BLaER1 (cell line): ENCODE measurements at regions not wholly inside any gene's neighbourhood (a gene's known extent, or its start where the extent isn't known, plus 50 kb on each side); places are given as distances from the start of the nearest gene placed in this dataset.

Experiments
- H3K27ac ChIP-seq: shearing (Covaris generic); formaldehyde crosslinking; 2 replicates; pipeline ENCODE4 v1.8.1; 2022
- H3K27me3 ChIP-seq: shearing (Covaris generic); formaldehyde crosslinking; 2 replicates; pipeline ENCODE4 v1.8.1; 2022
- H3K36me3 ChIP-seq: shearing (Covaris generic); formaldehyde crosslinking; 2 replicates; pipeline ENCODE4 v1.8.1; 2022
- H3K4me1 ChIP-seq: shearing (Covaris generic); formaldehyde crosslinking; 2 replicates; pipeline ENCODE4 v1.8.1; 2022
- H3K4me2 ChIP-seq: shearing (Covaris generic); formaldehyde crosslinking; 2 replicates; pipeline ENCODE4 v1.8.1; 2022
- H3K4me3 ChIP-seq: shearing (Covaris generic); formaldehyde crosslinking; 2 replicates; pipeline ENCODE4 v1.8.1; 2022
- H3K9ac ChIP-seq: shearing (Covaris generic); formaldehyde crosslinking; 2 replicates; pipeline ENCODE4 v1.8.1; 2022
- H3K9me3 ChIP-seq: shearing (Covaris generic); formaldehyde crosslinking; 2 replicates; pipeline ENCODE4 v1.8.1; 2022
- H4K20me1 ChIP-seq: shearing (Covaris generic); formaldehyde crosslinking; 2 replicates; pipeline ENCODE4 v1.8.1; 2022
- Cebpa-rat ChIP-seq: shearing (Covaris generic); IDR thresholded peaks from 2 replicates; pipeline ENCODE4 v1.8.1; 2022

GRCh38 chr7:38123494-38123893 lies 54.6 kb upstream of the STARD3NL start:
- Histone ChIP-seq H3K9me3 (peaks cover 6% of the 10 kb centered on the region; the same call in 1 of the 2 replicates), H3K9ac (no peak overlapping the region)

DNA sequence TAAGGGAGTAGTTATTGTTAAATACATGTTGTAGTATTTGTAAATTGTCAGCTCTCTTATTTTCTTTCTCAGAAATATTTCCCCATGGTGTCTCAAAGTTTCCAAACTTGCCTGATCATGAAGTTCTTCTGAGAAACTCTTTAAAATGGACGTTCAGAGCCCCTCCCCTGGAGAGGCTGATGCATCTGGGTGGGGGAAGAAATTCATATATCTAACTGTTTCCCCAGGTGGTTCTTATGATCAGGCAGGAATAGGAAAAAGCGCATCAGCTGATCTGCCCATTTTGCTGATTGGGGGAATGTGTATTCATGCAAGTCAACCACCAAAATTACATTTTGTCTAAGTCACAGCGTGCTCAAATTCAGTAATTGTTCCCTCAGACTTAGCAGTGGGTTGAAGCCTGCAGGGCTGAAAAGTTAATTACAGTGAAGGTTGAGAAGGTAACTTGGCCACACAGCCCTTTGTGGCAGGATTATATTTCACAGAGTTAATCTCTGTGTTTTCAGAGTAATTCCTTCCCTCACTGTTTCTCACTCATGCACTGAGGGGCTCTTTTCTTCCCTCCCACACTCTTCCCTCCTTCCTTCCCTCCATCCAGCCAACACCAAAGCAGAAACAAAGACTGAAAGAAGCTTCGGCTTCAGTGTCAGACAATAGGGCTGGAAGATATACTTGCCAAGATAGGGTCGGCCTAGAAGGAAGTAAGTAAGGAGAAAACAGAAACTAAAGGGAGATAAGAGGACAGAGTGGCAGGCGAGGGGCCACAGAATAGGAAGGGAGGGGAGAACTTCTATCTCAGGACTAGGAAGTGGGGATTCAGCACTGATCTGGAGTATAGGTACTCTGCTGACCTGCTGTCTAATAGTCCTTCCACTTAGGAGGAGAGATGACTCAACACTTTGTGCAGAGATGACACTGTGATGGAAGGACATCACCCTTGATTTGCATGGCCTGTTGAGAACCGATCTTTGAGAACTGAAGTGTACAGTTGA lies 50.5 kb upstream of the STARD3NL start:
- no peaks in the 10 kb centered on the region for H3K36me3 ChIP-seq
- H3K27me3 ChIP-seq, result no peaks in the 10 kb centered on the region
- no peaks in the 10 kb centered on the region for H3K9me3 ChIP-seq
- H3K4me1 ChIP-seq, result no peaks in the 10 kb centered on the region
- no peak overlapping the region for H3K27ac ChIP-seq
- H3K4me3 ChIP-seq, result no peak overlapping the region
- no peak overlapping the region for H3K4me2 ChIP-seq
- no peak for TF ChIP-seq Cebpa-rat
- no peak overlapping the region for H3K9ac ChIP-seq
- no peaks in the 10 kb centered on the region for H4K20me1 ChIP-seq

More at GRCh38 chr7:38123494-38123893, 54.6 kb upstream of the STARD3NL start:
- Histone ChIP-seq H4K20me1 (no peaks in the 10 kb centered on the region), H3K4me1 (no peaks in the 10 kb centered on the region), H3K4me3 (no peak overlapping the region), H3K27ac (no peak overlapping the region), H3K36me3 (no peaks in the 10 kb centered on the region), H3K4me2 (no peak overlapping the region), H3K27me3 (no peaks in the 10 kb centered on the region)
- no peak for TF ChIP-seq Cebpa-rat
